ENCODE measurements at regions not wholly inside any gene's neighbourhood (a gene's known extent, or its start where the extent isn't known, plus 50 kb on each side); places are given as distances from the start of the nearest gene placed in this dataset.
"Not testable (repeated sequence)": the region's sequence is repeated elsewhere in the genome, so short reads cannot be mapped to it uniquely, and the experiment has no call there.

DNA sequence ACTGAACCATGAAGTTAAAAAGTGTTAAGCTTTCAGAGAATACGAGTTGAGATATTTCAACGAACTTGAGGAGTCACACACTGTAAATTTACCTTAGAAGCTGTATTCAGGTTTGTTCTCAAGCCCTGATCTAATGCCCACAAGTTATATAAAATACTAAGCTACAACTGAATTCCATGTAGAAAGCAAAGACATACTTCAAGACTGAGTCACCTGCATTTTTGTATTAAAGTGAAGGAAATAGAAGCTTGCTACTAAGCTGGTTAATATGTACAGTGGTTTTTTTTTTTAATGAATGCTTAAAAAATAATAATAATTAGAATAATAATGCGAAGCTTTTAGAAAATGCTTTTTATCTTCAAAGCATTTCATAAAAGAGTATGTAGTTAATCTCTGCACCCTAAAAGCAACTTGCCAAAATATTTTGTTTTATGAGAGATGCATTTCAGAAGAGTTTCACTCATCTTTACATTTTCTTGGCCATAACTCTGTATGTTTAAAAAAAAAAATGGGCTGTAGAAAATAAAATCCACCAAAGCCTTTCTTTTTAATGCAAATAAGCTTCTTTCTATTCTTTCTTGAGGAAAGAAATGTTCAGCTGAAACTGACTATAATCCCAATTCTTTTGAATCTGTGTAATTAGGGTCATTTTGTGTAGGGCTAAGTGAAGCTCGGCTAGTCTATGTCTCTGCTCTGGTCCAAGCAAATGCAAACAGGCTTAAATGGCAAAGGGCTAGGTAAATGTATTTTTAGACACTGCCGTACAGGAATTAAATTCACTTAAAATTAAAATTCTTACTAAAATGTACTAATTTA, 1047.5 kb upstream of the FLRT2 start:
- Histone ChIP-seq H3K4me1 (ENCODE audit: control insufficient read depth in 1 of 2, insufficient read depth in 1 of 2, low read depth in 1 of 2, low read length in 1 of 2) (no peaks in the 10 kb centered on the region), H3K27ac (no peak overlapping the region), H3K9me3 (no peaks in the 10 kb centered on the region), H3K27me3 (no peaks in the 10 kb centered on the region), H3K4me3 (ENCODE audit: low read depth in 1 of 2, low read length in 1 of 2) (no peak overlapping the region), H3K36me3 (no peaks in the 10 kb centered on the region)
- TF ChIP-seq, protein P1, sequence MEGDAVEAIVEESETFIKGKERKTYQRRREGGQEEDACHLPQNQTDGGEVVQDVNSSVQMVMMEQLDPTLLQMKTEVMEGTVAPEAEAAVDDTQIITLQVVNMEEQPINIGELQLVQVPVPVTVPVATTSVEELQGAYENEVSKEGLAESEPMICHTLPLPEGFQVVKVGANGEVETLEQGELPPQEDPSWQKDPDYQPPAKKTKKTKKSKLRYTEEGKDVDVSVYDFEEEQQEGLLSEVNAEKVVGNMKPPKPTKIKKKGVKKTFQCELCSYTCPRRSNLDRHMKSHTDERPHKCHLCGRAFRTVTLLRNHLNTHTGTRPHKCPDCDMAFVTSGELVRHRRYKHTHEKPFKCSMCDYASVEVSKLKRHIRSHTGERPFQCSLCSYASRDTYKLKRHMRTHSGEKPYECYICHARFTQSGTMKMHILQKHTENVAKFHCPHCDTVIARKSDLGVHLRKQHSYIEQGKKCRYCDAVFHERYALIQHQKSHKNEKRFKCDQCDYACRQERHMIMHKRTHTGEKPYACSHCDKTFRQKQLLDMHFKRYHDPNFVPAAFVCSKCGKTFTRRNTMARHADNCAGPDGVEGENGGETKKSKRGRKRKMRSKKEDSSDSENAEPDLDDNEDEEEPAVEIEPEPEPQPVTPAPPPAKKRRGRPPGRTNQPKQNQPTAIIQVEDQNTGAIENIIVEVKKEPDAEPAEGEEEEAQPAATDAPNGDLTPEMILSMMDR (IDR thresholded peaks at IDR 0.05), result no peak

- Histone ChIP-seq H3K36me3 (no peaks in the 10 kb centered on the region), H3K27ac (no peak overlapping the region), H3K4me3 (ENCODE audit: low read depth in 1 of 2, low read length in 1 of 2) (no peak overlapping the region), H3K9me3 (no peaks in the 10 kb centered on the region), H3K27me3 (no peaks in the 10 kb centered on the region), H3K4me1 (ENCODE audit: control insufficient read depth in 1 of 2, insufficient read depth in 1 of 2, low read depth in 1 of 2, low read length in 1 of 2) (no peaks in the 10 kb centered on the region)
- TF ChIP-seq, protein P1 (IDR thresholded peaks at IDR 0.05), result no peak
Measured at GRCh38 chr14:84483072-84483420, 1046.9 kb upstream of the FLRT2 start.

DNA sequence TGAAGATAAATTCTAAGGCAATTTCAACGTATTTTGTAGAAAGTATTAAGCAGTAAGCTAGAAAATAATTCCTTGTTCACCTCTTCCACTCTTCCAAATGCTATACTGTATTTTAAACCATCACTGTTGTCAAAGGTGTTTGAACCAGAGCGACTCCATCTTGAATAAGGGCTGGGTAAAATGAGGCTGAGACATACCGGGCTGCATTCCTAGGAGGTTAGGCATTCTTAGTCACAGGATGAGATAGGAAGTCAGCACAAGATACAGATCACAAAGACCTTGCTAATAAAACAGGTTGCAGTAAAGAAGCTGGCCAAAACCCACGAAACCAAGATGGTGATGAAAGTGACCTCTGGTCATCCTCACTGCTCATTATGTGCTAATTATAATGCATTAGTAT, 1045.7 kb upstream of the FLRT2 start:
- H3K27ac ChIP-seq; H3K9me3 ChIP-seq; H3K36me3 ChIP-seq; H3K4me1 ChIP-seq (ENCODE audit: control insufficient read depth in 1 of 2, insufficient read depth in 1 of 2, low read depth in 1 of 2, low read length in 1 of 2); H3K27me3 ChIP-seq; H3K4me3 ChIP-seq (ENCODE audit: low read depth in 1 of 2, low read length in 1 of 2): not testable (repeated sequence)

DNA sequence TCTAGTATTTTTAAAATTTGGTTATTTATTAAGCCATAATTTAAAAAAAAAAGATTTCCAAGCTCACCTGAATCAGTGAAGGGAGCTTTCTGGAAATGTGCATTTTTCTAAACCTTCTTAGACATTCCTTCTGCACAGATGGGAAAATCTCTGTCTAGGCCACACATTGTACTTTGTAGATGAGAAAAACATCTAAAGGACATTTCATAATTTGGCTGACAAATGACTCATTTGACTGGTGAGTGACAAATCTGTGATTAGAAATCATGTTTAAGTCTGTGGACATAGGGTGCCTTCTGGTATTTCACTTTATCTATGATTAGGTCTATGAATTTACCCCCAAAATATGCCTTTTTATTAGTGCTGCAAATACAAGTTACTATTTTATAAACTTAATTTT, 1044.9 kb upstream of the FLRT2 start:
- Histone ChIP-seq H3K4me1 (ENCODE audit: control insufficient read depth in 1 of 2, insufficient read depth in 1 of 2, low read depth in 1 of 2, low read length in 1 of 2) (no peaks in the 10 kb centered on the region), H3K27me3 (no peaks in the 10 kb centered on the region), H3K9me3 (no peaks in the 10 kb centered on the region), H3K27ac (no peak overlapping the region), H3K36me3 (no peaks in the 10 kb centered on the region), H3K4me3 (ENCODE audit: low read depth in 1 of 2, low read length in 1 of 2) (no peak overlapping the region)
- TF ChIP-seq, protein P1 (IDR thresholded peaks at IDR 0.05), result no peak

- Histone ChIP-seq H3K4me1 (ENCODE audit: control insufficient read depth in 1 of 2, insufficient read depth in 1 of 2, low read depth in 1 of 2, low read length in 1 of 2) (no peaks in the 10 kb centered on the region), H3K4me3 (ENCODE audit: low read depth in 1 of 2, low read length in 1 of 2) (no peak overlapping the region), H3K36me3 (no peaks in the 10 kb centered on the region), H3K27me3 (no peaks in the 10 kb centered on the region), H3K27ac (no peak overlapping the region), H3K9me3 (no peaks in the 10 kb centered on the region)
- TF ChIP-seq, protein P1 (IDR thresholded peaks at IDR 0.05), result no peak
Measured at GRCh38 chr14:84490081-84490480, 1039.9 kb upstream of the FLRT2 start.

DNA sequence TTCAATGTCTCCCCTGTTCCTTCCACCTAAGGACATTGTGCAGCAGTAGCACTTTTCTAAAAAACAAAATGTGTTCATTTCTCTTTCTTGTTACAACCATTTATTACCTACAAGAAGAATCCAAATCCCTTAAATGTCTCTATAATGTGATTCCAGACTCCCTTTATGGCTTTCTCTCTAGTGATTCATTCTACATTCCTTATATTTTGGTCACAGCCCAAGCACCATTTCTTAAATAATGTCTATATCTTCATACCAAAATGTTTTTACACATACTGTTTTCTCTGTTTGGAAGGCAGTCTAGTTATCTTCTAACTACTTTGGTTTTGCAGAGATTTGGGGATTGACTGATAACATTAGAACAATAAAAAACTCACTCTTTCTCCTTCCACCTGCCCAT, 1037.3 kb upstream of the FLRT2 start:
- TF ChIP-seq, protein P1 (IDR thresholded peaks at IDR 0.05), result no peak
- no peaks in the 10 kb centered on the region for H3K4me1 ChIP-seq (ENCODE audit: control insufficient read depth in 1 of 2, insufficient read depth in 1 of 2, low read depth in 1 of 2, low read length in 1 of 2)

More for the DNA sequence above, 1037.3 kb upstream of the FLRT2 start:
- Histone ChIP-seq H3K27ac (no peak overlapping the region), H3K36me3 (no peaks in the 10 kb centered on the region), H3K9me3 (no peaks in the 10 kb centered on the region), H3K4me3 (ENCODE audit: low read depth in 1 of 2, low read length in 1 of 2) (no peak overlapping the region), H3K27me3 (no peaks in the 10 kb centered on the region)
